ENCODE measurements at regions not wholly inside any gene's neighbourhood (a gene's known extent, or its start where the extent isn't known, plus 50 kb on each side); places are given as distances from the start of the nearest gene placed in this dataset.
"Not testable (repeated sequence)": the region's sequence is repeated elsewhere in the genome, so short reads cannot be mapped to it uniquely, and the experiment has no call there.

DNA sequence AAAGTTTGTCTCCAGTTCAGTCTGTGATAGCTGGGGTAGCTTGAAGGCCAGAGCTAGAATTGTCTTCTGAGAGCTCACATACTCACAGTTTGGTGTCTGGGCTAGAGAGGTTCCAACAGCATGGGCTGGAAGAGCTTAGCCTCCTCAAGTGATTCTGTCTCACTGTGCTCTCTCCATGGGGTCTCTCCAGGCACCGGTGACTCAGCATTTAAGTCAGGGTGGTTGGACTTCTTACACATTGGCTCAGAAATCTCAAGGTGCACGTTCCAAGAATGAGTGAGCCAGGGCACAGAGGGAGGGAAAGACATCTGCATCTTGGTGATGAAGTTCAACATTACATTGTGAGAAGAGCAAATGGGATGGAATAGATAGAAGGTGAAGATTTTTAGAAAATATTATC, 207.3 kb upstream of the DDX18 start:
- no peaks in the 10 kb centered on the region for H3K36me3 ChIP-seq (ENCODE audit: control insufficient read depth in 5 of 5, insufficient read depth in 5 of 5, low read length in 5 of 5)
- H3K4me1 ChIP-seq (ENCODE audit: control insufficient read depth in 5 of 5, insufficient read depth in 5 of 5, low read length in 5 of 5), result no peaks in the 10 kb centered on the region
- no peak overlapping the region for H3K4me3 ChIP-seq (ENCODE audit: low read depth in 1 of 5, low read length in 5 of 5)
- no peaks in the 10 kb centered on the region for H3K27me3 ChIP-seq (ENCODE audit: control insufficient read depth in 5 of 5, insufficient read depth in 4 of 5, low read length in 5 of 5)
- no peaks in the 10 kb centered on the region for H3K9me3 ChIP-seq (ENCODE audit: control insufficient read depth in 5 of 5, low read length in 5 of 5)
- no peak overlapping the region for H3K9ac ChIP-seq (ENCODE audit: low read length in 5 of 5)
- no peak overlapping the region for H3K27ac ChIP-seq (ENCODE audit: low read depth, low read length)

DNA sequence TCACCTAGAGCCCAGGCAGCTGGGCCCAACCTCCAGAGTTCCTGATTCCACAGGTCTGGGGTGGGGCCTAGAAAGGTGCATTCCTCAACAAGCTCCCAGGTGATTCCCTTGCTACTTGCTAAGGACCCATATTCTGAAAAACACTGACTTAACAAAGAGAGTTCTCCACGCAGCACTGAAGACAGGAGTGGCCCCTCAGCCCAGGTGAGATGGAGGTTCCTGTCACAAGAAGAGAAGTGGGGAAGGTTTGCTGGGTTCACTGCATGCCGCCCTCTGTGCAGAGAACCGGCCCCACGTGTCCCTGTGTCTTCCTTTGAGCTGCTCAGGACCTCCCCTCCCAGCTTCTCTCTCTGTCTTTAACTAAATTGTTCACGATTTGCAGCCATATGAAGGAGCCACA, 201.4 kb upstream of the DDX18 start:
- Histone ChIP-seq H3K36me3 (ENCODE audit: control insufficient read depth in 5 of 5, insufficient read depth in 5 of 5, low read length in 5 of 5) (no peaks in the 10 kb centered on the region), H3K4me1 (ENCODE audit: control insufficient read depth in 5 of 5, insufficient read depth in 5 of 5, low read length in 5 of 5) (no peaks in the 10 kb centered on the region), H3K4me3 (ENCODE audit: low read depth in 1 of 5, low read length in 5 of 5) (no peak overlapping the region), H3K9ac (ENCODE audit: low read length in 5 of 5) (no peak overlapping the region), H3K27me3 (ENCODE audit: control insufficient read depth in 5 of 5, insufficient read depth in 4 of 5, low read length in 5 of 5) (no peaks in the 10 kb centered on the region), H3K27ac (ENCODE audit: low read depth, low read length) (no peak overlapping the region), H3K9me3 (ENCODE audit: control insufficient read depth in 5 of 5, low read length in 5 of 5) (no peaks in the 10 kb centered on the region)

- H3K27ac ChIP-seq (ENCODE audit: low read depth, low read length), result no peak overlapping the region
- no peaks in the 10 kb centered on the region for H3K4me1 ChIP-seq (ENCODE audit: control insufficient read depth in 5 of 5, insufficient read depth in 5 of 5, low read length in 5 of 5)
- H3K9me3 ChIP-seq (ENCODE audit: control insufficient read depth in 5 of 5, low read length in 5 of 5), result no peaks in the 10 kb centered on the region
- no peaks in the 10 kb centered on the region for H3K36me3 ChIP-seq (ENCODE audit: control insufficient read depth in 5 of 5, insufficient read depth in 5 of 5, low read length in 5 of 5)
- no peak overlapping the region for H3K9ac ChIP-seq (ENCODE audit: low read length in 5 of 5)
- no peaks in the 10 kb centered on the region for H3K27me3 ChIP-seq (ENCODE audit: control insufficient read depth in 5 of 5, insufficient read depth in 4 of 5, low read length in 5 of 5)
- H3K4me3 ChIP-seq (ENCODE audit: low read depth in 1 of 5, low read length in 5 of 5), result no peak overlapping the region
Measured at GRCh38 chr2:117614296-117614695, 200.2 kb upstream of the DDX18 start.

- no peak overlapping the region for H3K9ac ChIP-seq (ENCODE audit: low read length in 5 of 5)
- no peak overlapping the region for H3K4me3 ChIP-seq (ENCODE audit: low read depth in 1 of 5, low read length in 5 of 5)
- H3K27ac ChIP-seq (ENCODE audit: low read depth, low read length), result no peak overlapping the region
- no peaks in the 10 kb centered on the region for H3K36me3 ChIP-seq (ENCODE audit: control insufficient read depth in 5 of 5, insufficient read depth in 5 of 5, low read length in 5 of 5)
- no peaks in the 10 kb centered on the region for H3K9me3 ChIP-seq (ENCODE audit: control insufficient read depth in 5 of 5, low read length in 5 of 5)
- H3K27me3 ChIP-seq (ENCODE audit: control insufficient read depth in 5 of 5, insufficient read depth in 4 of 5, low read length in 5 of 5), result no peaks in the 10 kb centered on the region
- no peaks in the 10 kb centered on the region for H3K4me1 ChIP-seq (ENCODE audit: control insufficient read depth in 5 of 5, insufficient read depth in 5 of 5, low read length in 5 of 5)
Measured at GRCh38 chr2:117614823-117615534, 199.5 kb upstream of the DDX18 start.

- Histone ChIP-seq H3K36me3 (ENCODE audit: control insufficient read depth in 5 of 5, insufficient read depth in 5 of 5, low read length in 5 of 5) (no peaks in the 10 kb centered on the region), H3K27me3 (ENCODE audit: control insufficient read depth in 5 of 5, insufficient read depth in 4 of 5, low read length in 5 of 5) (no peaks in the 10 kb centered on the region), H3K4me3 (ENCODE audit: low read depth in 1 of 5, low read length in 5 of 5) (no peak overlapping the region), H3K27ac (ENCODE audit: low read depth, low read length) (no peak overlapping the region), H3K4me1 (ENCODE audit: control insufficient read depth in 5 of 5, insufficient read depth in 5 of 5, low read length in 5 of 5) (no peaks in the 10 kb centered on the region), H3K9me3 (ENCODE audit: control insufficient read depth in 5 of 5, low read length in 5 of 5) (no peaks in the 10 kb centered on the region), H3K9ac (ENCODE audit: low read length in 5 of 5) (no peak overlapping the region)
Measured at GRCh38 chr2:117618607-117619006, 195.9 kb upstream of the DDX18 start.

- H3K9me3 ChIP-seq (ENCODE audit: control insufficient read depth in 5 of 5, low read length in 5 of 5), result no peaks in the 10 kb centered on the region
- H3K4me1 ChIP-seq (ENCODE audit: control insufficient read depth in 5 of 5, insufficient read depth in 5 of 5, low read length in 5 of 5), result no peaks in the 10 kb centered on the region
- no peak overlapping the region for H3K27ac ChIP-seq (ENCODE audit: low read depth, low read length)
- no peaks in the 10 kb centered on the region for H3K36me3 ChIP-seq (ENCODE audit: control insufficient read depth in 5 of 5, insufficient read depth in 5 of 5, low read length in 5 of 5)
- no peak overlapping the region for H3K4me3 ChIP-seq (ENCODE audit: low read depth in 1 of 5, low read length in 5 of 5)
- H3K27me3 ChIP-seq (ENCODE audit: control insufficient read depth in 5 of 5, insufficient read depth in 4 of 5, low read length in 5 of 5), result no peaks in the 10 kb centered on the region
- H3K9ac ChIP-seq (ENCODE audit: low read length in 5 of 5), result no peak overlapping the region
Measured at GRCh38 chr2:117621326-117621725, 193.2 kb upstream of the DDX18 start.

GRCh38 chr2:117623175-117623574, 191.3 kb upstream of the DDX18 start:
- not testable (repeated sequence) for H3K4me3 ChIP-seq (ENCODE audit: low read depth in 1 of 5, low read length in 5 of 5); H3K36me3 ChIP-seq (ENCODE audit: control insufficient read depth in 5 of 5, insufficient read depth in 5 of 5, low read length in 5 of 5); H3K27me3 ChIP-seq (ENCODE audit: control insufficient read depth in 5 of 5, insufficient read depth in 4 of 5, low read length in 5 of 5); H3K4me1 ChIP-seq (ENCODE audit: control insufficient read depth in 5 of 5, insufficient read depth in 5 of 5, low read length in 5 of 5); H3K27ac ChIP-seq (ENCODE audit: low read depth, low read length); H3K9ac ChIP-seq (ENCODE audit: low read length in 5 of 5); H3K9me3 ChIP-seq (ENCODE audit: control insufficient read depth in 5 of 5, low read length in 5 of 5)

DNA sequence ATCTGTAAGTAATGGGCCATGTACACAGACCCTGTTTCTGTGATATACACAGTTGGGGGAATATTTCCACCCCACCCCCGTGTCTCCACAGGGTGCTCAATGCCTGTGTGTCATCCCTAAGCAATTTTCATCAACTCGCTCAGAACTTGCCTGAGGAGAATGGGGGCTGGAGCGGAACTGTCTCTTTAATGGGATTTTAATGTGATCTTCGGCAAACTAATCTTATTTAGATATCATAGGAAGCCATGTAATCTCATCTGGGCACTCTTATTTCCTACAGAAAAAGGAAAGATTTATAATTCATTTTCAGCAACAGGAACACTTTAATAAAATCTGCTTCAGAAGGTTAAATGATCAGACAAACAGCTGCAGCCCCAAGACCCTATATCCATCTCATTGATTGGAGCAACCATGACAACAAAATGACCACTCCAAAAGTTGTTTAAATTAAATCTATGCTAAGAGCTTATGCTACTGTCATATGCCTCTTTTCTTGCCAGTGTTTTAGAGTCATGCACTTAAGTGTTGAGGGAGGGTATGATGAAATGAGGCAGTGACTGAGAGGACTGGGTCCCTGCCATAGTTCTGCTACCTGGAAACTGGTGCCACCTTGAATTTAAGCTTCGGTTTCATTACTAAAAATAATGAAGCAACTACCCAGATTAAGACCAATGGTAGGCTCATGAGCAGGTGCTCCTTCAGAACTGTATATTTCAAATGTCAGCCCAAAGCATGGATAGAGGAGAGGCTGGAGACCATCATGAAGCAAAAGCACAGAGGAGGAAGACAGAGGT, 183.1 kb upstream of the DDX18 start:
- Histone ChIP-seq H3K9ac (ENCODE audit: low read length in 5 of 5) (no peak overlapping the region), H3K4me1 (ENCODE audit: control insufficient read depth in 5 of 5, insufficient read depth in 5 of 5, low read length in 5 of 5) (no peaks in the 10 kb centered on the region), H3K27ac (ENCODE audit: low read depth, low read length) (no peak overlapping the region)

DNA sequence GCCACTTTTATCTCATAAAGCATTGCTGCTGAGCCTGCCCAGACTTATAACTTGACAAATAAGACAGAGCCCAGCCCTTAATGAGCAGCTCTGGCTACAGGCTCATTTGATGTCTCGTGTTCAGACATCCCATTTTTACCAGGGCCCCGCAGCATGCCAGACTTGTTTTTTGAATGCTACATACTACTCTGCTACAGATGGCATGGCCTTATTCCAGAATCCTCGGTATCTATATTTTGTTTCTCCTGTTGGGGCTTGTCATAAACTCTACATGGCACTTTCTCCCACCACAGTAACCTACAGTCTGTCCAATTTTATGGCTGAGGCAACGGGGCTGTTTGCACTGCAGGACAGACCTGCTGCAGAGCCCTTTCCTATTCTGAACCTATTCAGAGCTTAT, 179.0 kb upstream of the DDX18 start:
- Histone ChIP-seq H3K4me3 (ENCODE audit: low read depth in 1 of 5, low read length in 5 of 5) (no peak overlapping the region), H3K9me3 (ENCODE audit: control insufficient read depth in 5 of 5, low read length in 5 of 5) (peaks cover 0 to 2% (median 0%) of the 10 kb centered on the region in 5 donors), H3K9ac (ENCODE audit: low read length in 5 of 5) (no peak overlapping the region), H3K4me1 (ENCODE audit: control insufficient read depth in 5 of 5, insufficient read depth in 5 of 5, low read length in 5 of 5) (no peaks in the 10 kb centered on the region), H3K27ac (ENCODE audit: low read depth, low read length) (no peak overlapping the region), H3K36me3 (ENCODE audit: control insufficient read depth in 5 of 5, insufficient read depth in 5 of 5, low read length in 5 of 5) (no peaks in the 10 kb centered on the region), H3K27me3 (ENCODE audit: control insufficient read depth in 5 of 5, insufficient read depth in 4 of 5, low read length in 5 of 5) (peaks cover 0 to 2% (median 0%) of the 10 kb centered on the region in 5 donors)

More for the DNA sequence above, 183.1 kb upstream of the DDX18 start:
- Histone ChIP-seq H3K27me3 (ENCODE audit: control insufficient read depth in 5 of 5, insufficient read depth in 4 of 5, low read length in 5 of 5) (peaks cover 0 to 2% (median 0%) of the 10 kb centered on the region in 5 donors), H3K9me3 (ENCODE audit: control insufficient read depth in 5 of 5, low read length in 5 of 5) (peaks cover 0 to 4% (median 0%) of the 10 kb centered on the region in 5 donors), H3K36me3 (ENCODE audit: control insufficient read depth in 5 of 5, insufficient read depth in 5 of 5, low read length in 5 of 5) (no peaks in the 10 kb centered on the region), H3K4me3 (ENCODE audit: low read depth in 1 of 5, low read length in 5 of 5) (no peak overlapping the region)

- Histone ChIP-seq H3K27me3 (ENCODE audit: control insufficient read depth in 5 of 5, insufficient read depth in 4 of 5, low read length in 5 of 5) (peaks cover 0 to 1% (median 0%) of the 10 kb centered on the region in 5 donors), H3K9me3 (ENCODE audit: control insufficient read depth in 5 of 5, low read length in 5 of 5) (no peaks in the 10 kb centered on the region), H3K27ac (ENCODE audit: low read depth, low read length) (no peak overlapping the region), H3K4me3 (ENCODE audit: low read depth in 1 of 5, low read length in 5 of 5) (no peak overlapping the region), H3K36me3 (ENCODE audit: control insufficient read depth in 5 of 5, insufficient read depth in 5 of 5, low read length in 5 of 5) (no peaks in the 10 kb centered on the region), H3K9ac (ENCODE audit: low read length in 5 of 5) (no peak overlapping the region), H3K4me1 (ENCODE audit: control insufficient read depth in 5 of 5, insufficient read depth in 5 of 5, low read length in 5 of 5) (no peaks in the 10 kb centered on the region)
Measured at GRCh38 chr2:117639401-117639800, 175.1 kb upstream of the DDX18 start.
